Right lobe of liver (tissue), 4 donors: ENCODE measurements at regions not wholly inside any gene's neighbourhood (a gene's known extent, or its start where the extent isn't known, plus 50 kb on each side); places are given as distances from the start of the nearest gene placed in this dataset.

Experiments used
- POLR2A ChIP-seq: fragments of 450-650 bp; IDR thresholded peaks from one replicate; pipeline ENCODE4 v1.6.1; 2017; ENCODE audit warnings: antibody characterized with exemption, mild to moderate bottlenecking
- TF ChIP-seq, protein P1 (sequence below), 4 donors: fragments of 200-600 bp in 3 of 4; fragments of 450-650 bp in 1 of 4; IDR thresholded peaks; one replicate each; pipeline versions ENCODE4 v1.5.1 to v1.8.0; 2016 to 2022; ENCODE audit warnings: antibody characterized with exemption in 4 of 4, mild to moderate bottlenecking in 2 of 4
- donor health status: DM: no; HTN: no; CAD: no.
- donor health status: DM: no; HTN: no; CAD: no.
- donor health status: DM: no; HTN: yes; CAD: no.

DNA sequence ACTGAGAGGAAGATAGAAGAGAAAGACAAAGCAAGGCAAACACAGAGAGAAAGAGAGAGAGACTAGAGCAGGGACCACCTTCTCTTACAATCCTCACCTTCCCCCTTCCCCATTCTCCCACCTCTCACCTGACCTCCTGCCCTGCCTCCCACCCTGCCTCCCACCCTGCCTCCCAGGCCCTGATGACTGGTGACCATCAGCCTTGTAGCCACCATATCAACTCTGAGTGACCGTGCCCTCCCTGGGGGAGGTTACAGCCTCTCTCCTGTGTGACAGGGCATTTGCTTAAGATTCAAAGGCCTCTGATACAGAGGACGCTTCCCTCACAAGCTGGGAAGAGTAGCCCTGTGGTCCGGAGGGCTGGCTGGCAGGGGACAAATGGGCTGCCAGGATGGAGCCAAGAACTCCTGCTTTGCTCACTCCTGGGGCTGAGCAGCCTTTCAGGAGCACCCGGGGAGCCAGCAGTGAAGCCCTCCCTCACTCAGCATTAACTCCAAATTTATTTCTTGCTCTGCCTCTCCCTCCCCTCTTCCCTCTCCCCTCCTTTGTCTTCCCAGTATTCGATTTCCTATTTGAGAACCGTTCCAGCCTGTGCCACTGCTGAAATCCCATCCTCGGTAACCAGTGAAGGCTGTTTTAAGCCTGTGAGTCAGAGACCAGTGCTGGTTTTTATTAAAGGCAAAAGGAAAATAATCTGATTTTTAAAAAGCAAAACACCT lies 125.2 kb upstream of the SYT13 start:
- TF ChIP-seq, protein P1, sequence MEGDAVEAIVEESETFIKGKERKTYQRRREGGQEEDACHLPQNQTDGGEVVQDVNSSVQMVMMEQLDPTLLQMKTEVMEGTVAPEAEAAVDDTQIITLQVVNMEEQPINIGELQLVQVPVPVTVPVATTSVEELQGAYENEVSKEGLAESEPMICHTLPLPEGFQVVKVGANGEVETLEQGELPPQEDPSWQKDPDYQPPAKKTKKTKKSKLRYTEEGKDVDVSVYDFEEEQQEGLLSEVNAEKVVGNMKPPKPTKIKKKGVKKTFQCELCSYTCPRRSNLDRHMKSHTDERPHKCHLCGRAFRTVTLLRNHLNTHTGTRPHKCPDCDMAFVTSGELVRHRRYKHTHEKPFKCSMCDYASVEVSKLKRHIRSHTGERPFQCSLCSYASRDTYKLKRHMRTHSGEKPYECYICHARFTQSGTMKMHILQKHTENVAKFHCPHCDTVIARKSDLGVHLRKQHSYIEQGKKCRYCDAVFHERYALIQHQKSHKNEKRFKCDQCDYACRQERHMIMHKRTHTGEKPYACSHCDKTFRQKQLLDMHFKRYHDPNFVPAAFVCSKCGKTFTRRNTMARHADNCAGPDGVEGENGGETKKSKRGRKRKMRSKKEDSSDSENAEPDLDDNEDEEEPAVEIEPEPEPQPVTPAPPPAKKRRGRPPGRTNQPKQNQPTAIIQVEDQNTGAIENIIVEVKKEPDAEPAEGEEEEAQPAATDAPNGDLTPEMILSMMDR (IDR thresholded peaks at IDR 0.05): no peak
- TF ChIP-seq POLR2A: no peak
